CD4-positive, alpha-beta memory T cell (primary cell): ENCODE measurements at regions not wholly inside any gene's neighbourhood (a gene's known extent, or its start where the extent isn't known, plus 50 kb on each side); places are given as distances from the start of the nearest gene placed in this dataset.
"Not testable (repeated sequence)": the region's sequence is repeated elsewhere in the genome, so short reads cannot be mapped to it uniquely, and the experiment has no call there.

Source experiments
- CTCF ChIA-PET: fragments of 350-600 bp; sonication (Branson Sonifier 250); formaldehyde crosslinking; loops from one replicate; lab custom pipeline; 2021; ENCODE audit warnings: inconsistent platforms; ENCODE audit not compliant: partially characterized antibody; lab: Charles Lee
- POLR2A ChIA-PET: fragments of 350-600 bp; sonication (Branson Sonifier 250); formaldehyde crosslinking; loops from one replicate; lab custom pipeline; 2021; ENCODE audit not compliant: partially characterized antibody; lab: Charles Lee
- DNase-seq, 5 donors: peaks; one replicate each; pipeline versions ENCODE4 v3.0.0 to v3.0.0-alpha.2; 2020 to 2022; ENCODE audit warnings: mixed read lengths in 1 of 5
- H3K27ac ChIP-seq: one replicate; pipeline ENCODE4 v1.7.0; 2013; ENCODE audit warnings: low read depth, low read length
- H3K27me3 ChIP-seq: 2 replicates; pipeline ENCODE4 v1.7.0; 2013; ENCODE audit warnings: mild to moderate bottlenecking, low read length, moderate library complexity; ENCODE audit not compliant: insufficient read depth
- H3K36me3 ChIP-seq: 2 replicates; pipeline ENCODE4 v1.7.0; 2013; ENCODE audit warnings: mild to moderate bottlenecking, low read length, moderate library complexity; ENCODE audit not compliant: insufficient read depth
- H3K4me1 ChIP-seq: 2 replicates; pipeline ENCODE4 v1.7.0; 2013; ENCODE audit warnings: mild to moderate bottlenecking, low read length, moderate library complexity; ENCODE audit not compliant: insufficient read depth
- H3K4me3 ChIP-seq, 2 donors: one replicate each; pipeline ENCODE4 v1.7.0; 2013; ENCODE audit warnings: low read length in 2 of 2, mild to moderate bottlenecking in 1 of 2
- H3K9me3 ChIP-seq, 2 donors: one replicate each; pipeline ENCODE4 v1.7.0; 2013; ENCODE audit warnings: low read length in 2 of 2, control low read depth in 1 of 2; ENCODE audit not compliant: control insufficient read depth in 1 of 2
- H3K27ac Mint-ChIP-seq, 7 donors: one replicate each; pipeline ENCODE4 v1.8.0; 2020 to 2021; ENCODE audit warnings: mixed read lengths in 7 of 7, mild to moderate bottlenecking in 6 of 7, inconsistent platforms in 3 of 7, moderate library complexity in 3 of 7
- H3K27me3 Mint-ChIP-seq, 2 donors: one replicate each; pipeline ENCODE4 v1.8.0; 2020 to 2021; ENCODE audit warnings: mixed read lengths in 2 of 2
- H3K36me3 Mint-ChIP-seq, 2 donors: one replicate each; pipeline ENCODE4 v1.8.0; 2020 to 2021; ENCODE audit warnings: mixed read lengths in 2 of 2, inconsistent platforms in 1 of 2, mild to moderate bottlenecking in 1 of 2
- H3K4me1 Mint-ChIP-seq, 4 donors: one replicate each; pipeline ENCODE4 v1.8.0; 2020 to 2021; ENCODE audit warnings: mixed read lengths in 4 of 4, mild to moderate bottlenecking in 1 of 4
- H3K4me3 Mint-ChIP-seq, 8 donors: one replicate each; pipeline ENCODE4 v1.8.0; 2020 to 2021; ENCODE audit warnings: mixed read lengths in 8 of 8, mild to moderate bottlenecking in 7 of 8, moderate library complexity in 6 of 8, inconsistent platforms in 3 of 8
- H3K9me3 Mint-ChIP-seq, 8 donors: one replicate each; pipeline ENCODE4 v1.8.0; 2020 to 2021; ENCODE audit warnings: mixed read lengths in 8 of 8, mild to moderate bottlenecking in 5 of 8, inconsistent platforms in 3 of 8, moderate library complexity in 1 of 8
- intact Hi-C: fragments of 100-400 bp; cut with micrococcal nuclease; formaldehyde crosslinking; loops from one replicate; pipeline ENCODE4 v1.15.1; 2023

DNA sequence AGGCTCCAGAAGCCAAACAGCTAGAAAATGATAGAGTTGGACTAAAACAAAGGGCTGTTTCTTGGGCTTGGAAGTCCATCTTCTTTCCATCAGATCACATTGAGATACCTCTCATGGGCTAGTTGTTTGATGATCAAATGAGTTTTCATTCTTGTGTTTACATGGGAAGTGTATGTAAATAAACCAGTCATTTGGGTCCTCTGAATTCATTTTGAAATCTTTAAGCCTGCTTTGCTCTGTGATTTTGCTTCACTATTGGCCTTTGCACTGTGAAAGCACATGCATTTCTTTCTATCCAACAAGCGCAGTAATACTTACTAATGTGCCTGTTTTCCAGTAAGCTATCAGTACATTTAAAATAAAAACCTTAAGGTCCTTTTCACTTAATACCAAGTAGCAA is 200.5 kb upstream of the IRS2 start:
- no peaks in the 10 kb centered on the region for H3K36me3 ChIP-seq
- intact Hi-C loops, result no loop called here
- peaks cover 0 to 4% (median 0%) of the 10 kb centered on the region in 8 donors for H3K9me3 Mint-ChIP-seq
- no peak overlapping the region for H3K4me3 Mint-ChIP-seq
- no peaks in the 10 kb centered on the region for H3K9me3 ChIP-seq
- POLR2A ChIA-PET, result no interaction called here
- H3K4me1 ChIP-seq, result no peaks in the 10 kb centered on the region
- H3K27ac Mint-ChIP-seq, result no peak overlapping the region
- H3K27ac ChIP-seq, result no peak overlapping the region
- no peak overlapping the region for H3K4me3 ChIP-seq
- peaks cover 0 to 3% of the 10 kb centered on the region in 2 donors for H3K27me3 Mint-ChIP-seq
- H3K4me1 Mint-ChIP-seq, result no peaks in the 10 kb centered on the region
- no peak for DNase-seq
- no peaks in the 10 kb centered on the region for H3K36me3 Mint-ChIP-seq
- no peaks in the 10 kb centered on the region for H3K27me3 ChIP-seq
- CTCF ChIA-PET, result no interaction called here

DNA sequence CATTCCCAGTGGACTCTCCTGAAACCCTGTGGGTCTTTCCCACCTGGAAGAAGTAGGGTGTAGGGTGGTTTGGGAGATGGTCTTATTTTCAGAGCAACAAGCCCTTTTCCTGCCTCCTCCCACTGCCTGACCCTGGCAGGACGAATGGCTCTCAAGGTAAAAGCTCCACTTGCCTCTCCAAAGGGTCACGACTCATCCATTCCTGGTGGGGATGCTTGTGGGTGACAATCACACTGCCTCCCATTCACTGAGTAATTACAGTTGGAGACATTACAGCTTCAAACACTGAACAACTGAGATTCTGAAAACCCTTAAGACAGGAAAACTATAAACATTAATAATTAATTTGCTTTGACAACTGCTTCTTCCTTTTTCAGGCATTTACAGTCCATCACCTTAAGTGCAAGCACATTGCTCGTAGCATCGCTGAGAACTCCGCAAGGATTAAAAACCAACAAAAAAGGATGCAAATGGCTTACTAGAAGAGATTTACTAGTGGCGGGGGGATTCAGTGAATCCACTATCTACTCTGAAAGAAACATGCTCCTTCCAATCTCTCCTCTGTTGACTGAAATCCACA is 199.6 kb upstream of the IRS2 start:
- Mint-ChIP-seq H3K9me3 (peaks cover 0 to 4% (median 0%) of the 10 kb centered on the region in 8 donors), H3K36me3 (no peaks in the 10 kb centered on the region), H3K4me3 (no peak overlapping the region), H3K4me1 (no peaks in the 10 kb centered on the region), H3K27ac (no peak overlapping the region), H3K27me3 (peaks cover 0 to 3% of the 10 kb centered on the region in 2 donors)
- Histone ChIP-seq H3K4me3 (no peak overlapping the region), H3K27me3 (no peaks in the 10 kb centered on the region), H3K4me1 (no peaks in the 10 kb centered on the region), H3K36me3 (no peaks in the 10 kb centered on the region), H3K27ac (no peak overlapping the region), H3K9me3 (no peaks in the 10 kb centered on the region)
- CTCF ChIA-PET, result no interaction called here
- intact Hi-C loops, result no loop called here
- DNase-seq, result no peak
- POLR2A ChIA-PET, result no interaction called here

DNA sequence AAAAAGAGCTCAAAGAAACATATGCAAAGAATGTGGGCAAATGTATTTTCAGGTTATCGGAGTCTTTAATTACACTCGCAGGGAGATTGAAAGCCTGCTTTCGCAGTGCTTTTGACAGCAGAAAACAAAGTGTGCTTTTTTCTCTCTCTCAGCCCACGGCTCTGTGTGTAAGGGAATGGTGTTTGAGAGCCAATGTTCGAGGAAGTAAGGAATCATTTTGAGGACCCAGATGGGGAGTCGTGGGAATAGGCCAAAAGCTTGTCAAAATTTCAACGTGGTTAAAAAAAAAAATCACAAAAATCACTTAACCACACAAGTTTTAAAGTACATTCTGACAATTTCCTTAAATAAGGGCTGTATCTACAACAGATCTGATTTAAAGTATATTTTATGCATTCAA is 197.1 kb upstream of the IRS2 start:
- DNase-seq, result no peak
- Mint-ChIP-seq H3K36me3 (no peaks in the 10 kb centered on the region), H3K4me3 (no peak overlapping the region), H3K27ac (no peak overlapping the region), H3K4me1 (no peaks in the 10 kb centered on the region), H3K9me3 (peaks cover 0 to 4% (median 0%) of the 10 kb centered on the region in 8 donors), H3K27me3 (peaks cover 0 to 6% of the 10 kb centered on the region in 2 donors)
- Histone ChIP-seq H3K27ac (no peak overlapping the region), H3K9me3 (no peaks in the 10 kb centered on the region), H3K27me3 (no peaks in the 10 kb centered on the region), H3K36me3 (no peaks in the 10 kb centered on the region), H3K4me1 (no peaks in the 10 kb centered on the region), H3K4me3 (no peak overlapping the region)
- intact Hi-C loops, result no loop called here
- POLR2A ChIA-PET, result no interaction called here
- CTCF ChIA-PET, result no interaction called here

GRCh38 chr13:109981000-109981399 is 194.6 kb upstream of the IRS2 start:
- no peaks in the 10 kb centered on the region for H3K4me1 ChIP-seq
- no peak overlapping the region for H3K27ac Mint-ChIP-seq
- ChIA-PET CTCF (no interaction called here), POLR2A (no interaction called here)
- no peak overlapping the region for H3K4me3 ChIP-seq
- no peak overlapping the region for H3K4me3 Mint-ChIP-seq
- no peak for DNase-seq
- H3K9me3 ChIP-seq, result no peaks in the 10 kb centered on the region
- intact Hi-C loops, result no loop called here
- peaks cover 2 to 5% of the 10 kb centered on the region in 2 donors for H3K27me3 Mint-ChIP-seq
- H3K4me1 Mint-ChIP-seq, result no peaks in the 10 kb centered on the region
- no peak overlapping the region for H3K27ac ChIP-seq
- no peaks in the 10 kb centered on the region for H3K36me3 ChIP-seq
- peaks cover 0 to 2% (median 0%) of the 10 kb centered on the region in 8 donors for H3K9me3 Mint-ChIP-seq
- no peaks in the 10 kb centered on the region for H3K36me3 Mint-ChIP-seq
- H3K27me3 ChIP-seq, result no peaks in the 10 kb centered on the region

GRCh38 chr13:109979676-109980075 is 193.3 kb upstream of the IRS2 start:
- CTCF ChIA-PET, H3K4me3 Mint-ChIP-seq, H3K27me3 ChIP-seq, H3K9me3 ChIP-seq, H3K9me3 Mint-ChIP-seq, H3K4me1 Mint-ChIP-seq, H3K27me3 Mint-ChIP-seq, H3K27ac ChIP-seq, H3K4me3 ChIP-seq, H3K36me3 ChIP-seq, POLR2A ChIA-PET, H3K27ac Mint-ChIP-seq, DNase-seq, intact Hi-C loops, H3K36me3 Mint-ChIP-seq, H3K4me1 ChIP-seq: not testable (repeated sequence)

- intact Hi-C loops, result no loop called here
- H3K36me3 ChIP-seq, result no peaks in the 10 kb centered on the region
- Mint-ChIP-seq H3K27ac (no peak overlapping the region), H3K4me3 (no peak overlapping the region), H3K9me3 (peaks cover 0 to 2% (median 0%) of the 10 kb centered on the region in 8 donors), H3K36me3 (no peaks in the 10 kb centered on the region), H3K27me3 (peaks cover 2 to 8% of the 10 kb centered on the region in 2 donors), H3K4me1 (no peaks in the 10 kb centered on the region)
- H3K27me3 ChIP-seq, result no peaks in the 10 kb centered on the region
- no peak overlapping the region for H3K4me3 ChIP-seq
- no peak overlapping the region for H3K27ac ChIP-seq
- ChIA-PET CTCF (no interaction called here), POLR2A (no interaction called here)
- no peak for DNase-seq
- H3K4me1 ChIP-seq, result no peaks in the 10 kb centered on the region
- no peaks in the 10 kb centered on the region for H3K9me3 ChIP-seq
Observed at GRCh38 chr13:109979228-109979627, 192.8 kb upstream of the IRS2 start.

DNA sequence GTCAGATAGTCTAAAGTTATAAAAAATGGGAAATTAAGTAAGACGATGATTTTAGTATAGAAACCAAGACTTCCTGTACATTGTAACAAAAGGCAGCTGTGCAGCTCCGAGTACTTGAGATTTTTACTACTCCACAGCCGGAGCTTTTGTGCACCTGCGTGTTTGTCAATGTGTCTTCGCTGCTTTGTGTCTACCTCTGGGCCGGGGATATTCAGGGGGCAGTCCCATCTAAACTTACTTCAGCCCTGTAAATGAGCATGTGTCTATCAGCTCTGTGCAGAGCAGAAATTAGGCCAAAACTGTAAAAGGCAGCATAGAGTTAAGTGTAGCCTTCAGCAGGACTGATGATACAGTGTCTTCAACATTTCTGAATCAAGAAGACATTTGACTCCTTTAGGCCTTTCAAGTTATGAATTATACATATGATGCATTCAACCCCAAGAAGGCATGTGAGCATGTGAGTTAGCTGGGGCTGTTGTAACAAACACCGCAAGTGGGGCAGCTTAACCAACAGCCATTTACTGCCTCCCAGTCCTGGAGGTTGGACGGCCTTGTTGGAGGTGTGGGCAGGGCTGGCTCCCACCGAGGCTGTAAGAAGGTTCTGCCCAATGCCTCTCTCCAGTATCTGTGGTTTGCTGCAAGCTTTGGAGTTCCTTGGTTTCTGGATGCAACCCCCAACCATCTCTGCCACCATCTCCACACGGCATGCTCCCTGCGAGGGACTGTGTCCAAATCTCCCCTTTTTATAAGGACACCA is 191.0 kb upstream of the IRS2 start:
- Histone ChIP-seq H3K27me3 (no peaks in the 10 kb centered on the region), H3K27ac (no peak overlapping the region), H3K9me3 (no peaks in the 10 kb centered on the region), H3K36me3 (no peaks in the 10 kb centered on the region), H3K4me1 (no peaks in the 10 kb centered on the region), H3K4me3 (no peak overlapping the region)
- no peak overlapping the region for H3K27ac Mint-ChIP-seq
- POLR2A ChIA-PET, result no interaction called here
- H3K4me3 Mint-ChIP-seq, result no peak overlapping the region
- H3K27me3 Mint-ChIP-seq, result peaks cover 4 to 10% of the 10 kb centered on the region in 2 donors
- H3K4me1 Mint-ChIP-seq, result no peaks in the 10 kb centered on the region
- CTCF ChIA-PET, result no interaction called here
- peaks cover 0 to 4% (median 0%) of the 10 kb centered on the region in 8 donors for H3K9me3 Mint-ChIP-seq
- DNase-seq, result no peak
- H3K36me3 Mint-ChIP-seq, result no peaks in the 10 kb centered on the region
- intact Hi-C loops, result no loop called here
